ENCODE measurements at regions not wholly inside any gene's neighbourhood (a gene's known extent, or its start where the extent isn't known, plus 50 kb on each side); places are given as distances from the start of the nearest gene placed in this dataset.

GRCh38 chr12:4032924-4033615, 159.9 kb upstream of the PARP11 start:
- no peak for TF ChIP-seq CTCF (IDR thresholded peaks at IDR 0.05)
- DNase-seq (ENCODE audit: low spot score), result no peak
- no peaks in the 10 kb centered on the region for H3K27me3 ChIP-seq (replicated peaks; ENCODE audit: insufficient read depth)
- no peak for ATAC-seq (ENCODE audit: insufficient number of reproducible peaks, low FRiP score, low read depth)
- H3K9me3 ChIP-seq, result no peaks in the 10 kb centered on the region
- H3K4me1 ChIP-seq (ENCODE audit: control insufficient read depth in 1 of 2, low read depth in 2 of 2), result peaks cover 4 to 14% of the 10 kb centered on the region in 2 donors
- no peak overlapping the region for H3K27ac ChIP-seq
- H3K4me3 ChIP-seq, result no peak overlapping the region
- H3K36me3 ChIP-seq, result no peaks in the 10 kb centered on the region

GRCh38 chr12:4031703-4032291, 158.6 kb upstream of the PARP11 start:
- Histone ChIP-seq H3K27me3 (replicated peaks; ENCODE audit: insufficient read depth) (no peaks in the 10 kb centered on the region), H3K9me3 (no peaks in the 10 kb centered on the region), H3K36me3 (no peaks in the 10 kb centered on the region), H3K4me3 (peak overlapping the region; percentile 71), H3K4me1 (ENCODE audit: control insufficient read depth in 1 of 2, low read depth in 2 of 2) (peaks cover 4 to 14% of the 10 kb centered on the region in 2 donors), H3K27ac (peak overlapping the region in 1 of 2 donors; percentile 38)
- TF ChIP-seq CTCF (IDR thresholded peaks at IDR 0.05), result no peak
- ATAC-seq (ENCODE audit: insufficient number of reproducible peaks, low FRiP score, low read depth), result no peak
- no peak for DNase-seq (ENCODE audit: low spot score)

- peak overlapping the region; percentile 74 to 82 for H3K27ac ChIP-seq
- ATAC-seq (ENCODE audit: insufficient number of reproducible peaks, low FRiP score, low read depth) (peak; percentile 99), DNase-seq (ENCODE audit: low spot score) (peak; percentile 70)
- H3K36me3 ChIP-seq, result no peaks in the 10 kb centered on the region
- H3K4me3 ChIP-seq, result peak overlapping the region; percentile 71
- no peaks in the 10 kb centered on the region for H3K27me3 ChIP-seq (replicated peaks; ENCODE audit: insufficient read depth)
- no peaks in the 10 kb centered on the region for H3K9me3 ChIP-seq
- TF ChIP-seq CTCF (IDR thresholded peaks at IDR 0.05), result no peak
- peaks cover 4 to 14% of the 10 kb centered on the region in 2 donors for H3K4me1 ChIP-seq (ENCODE audit: control insufficient read depth in 1 of 2, low read depth in 2 of 2)
These were observed 157.9 kb upstream of the PARP11 start for GRCh38 chr12:4030929-4031702.

GRCh38 chr12:4027412-4027811, 154.2 kb upstream of the PARP11 start:
- no peaks in the 10 kb centered on the region for H3K36me3 ChIP-seq
- H3K4me3 ChIP-seq, result no peak overlapping the region
- DNase-seq (ENCODE audit: low spot score), result no peak
- H3K27ac ChIP-seq, result no peak overlapping the region
- peaks cover 4 to 14% of the 10 kb centered on the region in 2 donors for H3K4me1 ChIP-seq (ENCODE audit: control insufficient read depth in 1 of 2, low read depth in 2 of 2)
- no peak for ATAC-seq (ENCODE audit: insufficient number of reproducible peaks, low FRiP score, low read depth)
- no peaks in the 10 kb centered on the region for H3K27me3 ChIP-seq (replicated peaks; ENCODE audit: insufficient read depth)
- no peaks in the 10 kb centered on the region for H3K9me3 ChIP-seq
- TF ChIP-seq CTCF (IDR thresholded peaks at IDR 0.05), result no peak

- TF ChIP-seq CTCF (IDR thresholded peaks at IDR 0.05), result no peak
- H3K4me3 ChIP-seq, result no peak overlapping the region
- H3K36me3 ChIP-seq, result no peaks in the 10 kb centered on the region
- ATAC-seq (ENCODE audit: insufficient number of reproducible peaks, low FRiP score, low read depth) (no peak), DNase-seq (ENCODE audit: low spot score) (no peak)
- H3K4me1 ChIP-seq (ENCODE audit: control insufficient read depth in 1 of 2, low read depth in 2 of 2), result peaks cover 0 to 8% of the 10 kb centered on the region in 2 donors
- no peak overlapping the region for H3K27ac ChIP-seq
- H3K9me3 ChIP-seq, result no peaks in the 10 kb centered on the region
- H3K27me3 ChIP-seq (replicated peaks; ENCODE audit: insufficient read depth), result no peaks in the 10 kb centered on the region
These were observed 153.3 kb upstream of the PARP11 start for GRCh38 chr12:4026517-4026916.
